Smooth muscle cell (in vitro differentiated cells): ENCODE measurements at regions not wholly inside any gene's neighbourhood (a gene's known extent, or its start where the extent isn't known, plus 50 kb on each side); places are given as distances from the start of the nearest gene placed in this dataset.

Experiments
- DNase-seq: peaks from one replicate; lab custom pipeline; 2025; ENCODE audit not compliant: unreplicated experiment; lab: John Stamatoyannopoulos, UW
- H2AFZ ChIP-seq: fragments of 200-600 bp; sonication (generic); 2 replicates; pipeline ENCODE4 v1.6.0; 2016; ENCODE audit warnings: antibody characterized with exemption, low read depth, mild to moderate bottlenecking
- H3F3A ChIP-seq: fragments of 200-600 bp; sonication (generic); 2 replicates; pipeline ENCODE4 v1.6.0; 2017; ENCODE audit warnings: antibody characterized with exemption, low read depth
- H3K27ac ChIP-seq: fragments of 200-600 bp; sonication (generic); 2 replicates; pipeline ENCODE4 v1.5.1; 2016; ENCODE audit warnings: low read depth, mild to moderate bottlenecking
- H3K27me3 ChIP-seq: fragments of 200-600 bp; sonication (generic); 2 replicates; pipeline ENCODE4 v1.6.1; 2016; ENCODE audit warnings: low read depth, mild to moderate bottlenecking
- H3K36me3 ChIP-seq: fragments of 200-600 bp; sonication (generic); 2 replicates; pipeline ENCODE4 v1.5.1; 2016; ENCODE audit warnings: low read depth
- H3K4me1 ChIP-seq: fragments of 200-600 bp; sonication (generic); 2 replicates; pipeline ENCODE4 v1.5.1; 2016; ENCODE audit warnings: low read depth
- H3K4me2 ChIP-seq: fragments of 200-600 bp; sonication (generic); 2 replicates; pipeline ENCODE4 v1.6.0; 2016; ENCODE audit warnings: mild to moderate bottlenecking
- H3K4me3 ChIP-seq: fragments of 200-600 bp; sonication (generic); 2 replicates; pipeline ENCODE4 v1.5.1; 2016; ENCODE audit warnings: mild to moderate bottlenecking
- H3K79me2 ChIP-seq: fragments of 200-600 bp; sonication (generic); 2 replicates; pipeline ENCODE4 v1.6.0; 2016; ENCODE audit warnings: low read depth, mild to moderate bottlenecking
- H3K9ac ChIP-seq: fragments of 200-600 bp; sonication (generic); 2 replicates; pipeline ENCODE4 v1.6.0; 2016; ENCODE audit warnings: low read depth
- H3K9me3 ChIP-seq: fragments of 200-600 bp; sonication (generic); replicated peaks from 2 replicates; pipeline ENCODE4 v1.5.1; 2016; ENCODE audit warnings: low read depth
- H4K20me1 ChIP-seq: fragments of 200-600 bp; sonication (generic); 2 replicates; pipeline ENCODE4 v1.6.0; 2016; ENCODE audit warnings: low read depth
- CTCF ChIP-seq: fragments of 200-600 bp; sonication (generic); IDR thresholded peaks from 2 replicates; pipeline ENCODE4 v1.5.1; 2017; ENCODE audit warnings: borderline replicate concordance, mild to moderate bottlenecking, antibody characterized with exemption; ENCODE audit not compliant: insufficient read depth, poor library complexity, severe bottlenecking
- whole genome bisulfite sequencing: methylation state at CpG from one replicate; pipeline ENCODE4 v1.1.7; 2016; ENCODE audit warnings: low lambda C conversion rate; 5-methylcytosine and 5-hydroxymethylcytosine counted together

DNA sequence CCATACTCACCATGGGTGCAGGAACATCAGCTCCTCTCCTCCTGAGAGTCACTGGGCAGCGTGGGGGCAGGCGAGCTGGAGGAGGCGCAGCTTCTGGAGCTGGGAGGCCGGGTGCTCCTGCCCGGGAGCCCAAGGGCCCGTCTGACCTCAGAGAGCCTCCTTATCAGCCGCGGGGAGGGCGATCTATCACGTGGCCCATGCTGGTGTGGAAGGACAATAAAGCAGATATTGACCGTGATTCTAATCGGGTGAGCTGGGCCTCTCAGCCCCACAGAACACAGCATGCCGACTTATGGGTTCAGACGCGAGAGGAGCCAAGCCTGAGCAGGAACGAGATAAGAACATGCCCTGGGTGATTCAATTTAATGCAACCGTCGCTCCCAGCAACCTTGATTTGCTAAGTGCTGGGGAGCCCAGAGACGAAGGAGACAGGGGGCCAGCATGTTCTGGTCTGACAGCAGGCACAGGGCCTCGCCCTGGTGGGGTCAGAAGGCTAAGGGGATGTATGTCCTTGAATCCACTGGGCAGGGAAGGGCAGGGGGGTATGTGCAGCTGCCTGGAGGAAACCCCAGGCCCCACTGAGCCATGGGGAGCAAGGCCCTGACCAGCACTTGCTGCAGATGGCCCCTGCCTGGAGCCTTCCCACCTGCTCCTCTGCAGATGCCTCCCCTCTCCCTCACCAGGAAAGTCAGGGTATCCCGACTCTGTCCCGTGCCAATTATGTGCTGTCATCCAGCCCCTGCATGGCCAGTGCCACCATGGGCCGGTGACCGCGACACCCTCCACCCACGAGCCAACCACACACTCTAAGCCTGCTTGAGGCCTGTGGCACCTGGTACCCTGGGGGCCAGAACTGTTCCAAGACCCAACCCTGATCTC, 95.3 kb upstream of the RET start:
- H3F3A ChIP-seq: no peaks in the 10 kb centered on the region
- no peak overlapping the region for H3K27ac ChIP-seq
- no peak overlapping the region for H3K9ac ChIP-seq
- H4K20me1 ChIP-seq: no peaks in the 10 kb centered on the region
- H3K4me3 ChIP-seq: no peak overlapping the region
- no peaks in the 10 kb centered on the region for H3K79me2 ChIP-seq
- no peak for TF ChIP-seq CTCF
- WGBS: 88% methylated on average over 26 of the region's 26 CpGs
- no peak overlapping the region for H3K4me2 ChIP-seq
- H2AFZ ChIP-seq: no peak overlapping the region
- no peaks in the 10 kb centered on the region for H3K27me3 ChIP-seq
- no peaks in the 10 kb centered on the region for H3K4me1 ChIP-seq
- no peaks in the 10 kb centered on the region for H3K9me3 ChIP-seq
- no peaks in the 10 kb centered on the region for H3K36me3 ChIP-seq
- no peak for DNase-seq

DNA sequence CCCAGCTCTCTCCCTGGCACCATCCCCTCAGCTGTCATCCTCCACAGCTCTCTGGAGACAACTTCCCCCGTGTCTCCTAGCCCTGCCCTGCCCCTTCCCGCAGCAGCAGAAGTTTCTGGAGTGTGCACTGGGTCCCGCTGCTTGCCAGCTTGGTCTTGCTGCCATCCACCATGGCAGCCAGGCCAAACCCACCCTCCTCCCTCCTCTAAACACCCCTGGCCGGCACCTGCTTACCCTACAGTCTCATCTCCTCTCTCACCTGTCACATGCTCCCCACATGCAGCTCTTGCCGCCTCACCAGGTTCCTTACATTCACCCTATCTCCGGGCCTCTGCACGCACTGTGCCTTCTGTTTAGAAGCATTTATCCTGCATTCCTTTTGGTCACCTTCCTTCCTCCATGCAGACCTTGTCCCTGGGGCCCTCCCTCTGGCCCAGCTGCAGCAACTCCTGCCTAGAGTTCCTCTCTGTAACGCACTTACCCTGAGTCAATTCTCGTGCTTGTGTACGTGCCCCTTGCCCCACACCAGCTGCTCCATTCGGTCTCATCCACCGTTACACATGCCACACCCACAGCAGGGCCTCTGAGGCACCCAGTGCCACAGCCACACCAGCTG, 93.9 kb upstream of the RET start:
- no peak for TF ChIP-seq CTCF
- 87% methylated on average over 12 of the region's 12 CpGs for WGBS
- Histone ChIP-seq H3F3A (no peaks in the 10 kb centered on the region), H3K4me2 (no peak overlapping the region), H3K4me3 (no peak overlapping the region), H3K9ac (no peak overlapping the region), H2AFZ (no peak overlapping the region), H3K79me2 (no peaks in the 10 kb centered on the region), H4K20me1 (no peaks in the 10 kb centered on the region), H3K36me3 (no peaks in the 10 kb centered on the region), H3K9me3 (no peaks in the 10 kb centered on the region), H3K4me1 (no peaks in the 10 kb centered on the region), H3K27ac (no peak overlapping the region), H3K27me3 (no peaks in the 10 kb centered on the region)
- no peak for DNase-seq

DNA sequence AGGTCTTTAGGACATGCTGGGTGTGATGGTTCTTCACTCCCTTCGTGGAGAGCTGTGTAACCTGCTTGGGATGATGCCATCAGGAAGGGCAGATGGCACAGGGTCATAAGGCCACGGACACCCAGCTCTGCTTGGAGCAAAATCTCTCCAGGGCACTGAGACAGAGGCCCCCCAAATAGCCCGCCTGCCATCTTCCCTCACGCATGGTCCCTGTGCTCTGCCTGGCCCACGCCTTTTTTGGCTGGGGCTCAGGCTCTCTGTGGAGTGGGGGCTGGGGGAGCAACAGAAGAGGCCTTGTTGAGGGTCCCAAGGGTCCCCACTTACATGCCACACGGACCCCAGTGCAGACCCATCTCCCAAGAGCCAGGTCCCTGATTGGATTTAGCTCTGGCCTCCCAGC, 93.3 kb upstream of the RET start:
- DNase-seq: no peak
- Histone ChIP-seq H3K9me3 (no peaks in the 10 kb centered on the region), H2AFZ (no peak overlapping the region), H4K20me1 (no peaks in the 10 kb centered on the region), H3K79me2 (no peaks in the 10 kb centered on the region), H3K4me2 (no peak overlapping the region), H3K27me3 (no peaks in the 10 kb centered on the region), H3K36me3 (no peaks in the 10 kb centered on the region), H3K4me1 (no peaks in the 10 kb centered on the region), H3K4me3 (no peak overlapping the region), H3F3A (no peaks in the 10 kb centered on the region), H3K9ac (no peak overlapping the region), H3K27ac (no peak overlapping the region)
- no peak for TF ChIP-seq CTCF
- 73% methylated on average over 6 of the region's 6 CpGs for WGBS
